ENCODE measurements at regions not wholly inside any gene's neighbourhood (a gene's known extent, or its start where the extent isn't known, plus 50 kb on each side); places are given as distances from the start of the nearest gene placed in this dataset.

- DNase-seq = no peak
Measured at GRCh38 chr7:42479816-42480633, 243.0 kb upstream of the GLI3 start.

GRCh38 chr7:42479452-42479815, 242.4 kb upstream of the GLI3 start:
- DNase-seq = no peak

GRCh38 chr7:42478717-42479116, 241.7 kb upstream of the GLI3 start:
- DNase-seq = no peak

GRCh38 chr7:42476255-42476654, 239.2 kb upstream of the GLI3 start:
- DNase-seq = no peak

GRCh38 chr7:42475082-42475481, 238.1 kb upstream of the GLI3 start:
- DNase-seq = no peak

- no peak for DNase-seq
Measured at GRCh38 chr7:42473099-42473498, 236.1 kb upstream of the GLI3 start.

GRCh38 chr7:42471573-42472174, 234.7 kb upstream of the GLI3 start:
- DNase-seq = no peak

- no peak for DNase-seq
Measured at GRCh38 chr7:42469341-42469740, 232.3 kb upstream of the GLI3 start.

GRCh38 chr7:42468471-42468870, 231.5 kb upstream of the GLI3 start:
- no peak for DNase-seq

GRCh38 chr7:42461537-42461936, 224.5 kb upstream of the GLI3 start:
- DNase-seq = no peak

- DNase-seq = no peak
Measured at GRCh38 chr7:42460933-42461332, 223.9 kb upstream of the GLI3 start.

- no peak for DNase-seq
Measured at GRCh38 chr7:42460148-42460547, 223.1 kb upstream of the GLI3 start.

GRCh38 chr7:42457663-42458062, 220.7 kb upstream of the GLI3 start:
- no peak for DNase-seq

GRCh38 chr7:42456756-42457276, 219.8 kb upstream of the GLI3 start:
- DNase-seq = no peak

- DNase-seq = no peak
Measured at GRCh38 chr7:42456267-42456666, 219.3 kb upstream of the GLI3 start.

GRCh38 chr7:42453931-42454361, 216.9 kb upstream of the GLI3 start:
- DNase-seq = no peak

GRCh38 chr7:42452356-42452755, 215.3 kb upstream of the GLI3 start:
- no peak for DNase-seq

- DNase-seq = no peak
Measured at GRCh38 chr7:42449431-42449830, 212.4 kb upstream of the GLI3 start.

GRCh38 chr7:42448901-42449300, 211.9 kb upstream of the GLI3 start:
- no peak for DNase-seq

- no peak for DNase-seq
Measured at GRCh38 chr7:42445691-42446090, 208.7 kb upstream of the GLI3 start.

- DNase-seq = no peak
Measured at GRCh38 chr7:42440951-42441350, 203.9 kb upstream of the GLI3 start.

- no peak for DNase-seq
Measured at GRCh38 chr7:42432644-42433043, 195.6 kb upstream of the GLI3 start.

- DNase-seq = no peak
Measured at GRCh38 chr7:42431873-42432272, 194.9 kb upstream of the GLI3 start.

- DNase-seq = no peak
Measured at GRCh38 chr7:42429339-42429738, 192.3 kb upstream of the GLI3 start.

GRCh38 chr7:42426163-42426562, 189.2 kb upstream of the GLI3 start:
- DNase-seq = no peak

Data from COR-L47 (cell line).